ENCODE measurements at regions not wholly inside any gene's neighbourhood (a gene's known extent, or its start where the extent isn't known, plus 50 kb on each side); places are given as distances from the start of the nearest gene placed in this dataset.

- H3K4me2 ChIP-seq (ENCODE audit: insufficient read depth, low read length): no peak overlapping the region
- no peaks in the 10 kb centered on the region for H3K27me3 ChIP-seq (ENCODE audit: insufficient read depth, low read length, poor library complexity)
- ATAC-seq (ENCODE audit: insufficient read depth, low read depth) (no peak), DNase-seq (no peak)
- no peak overlapping the region for H2AFZ ChIP-seq (ENCODE audit: low read depth, low read length)
- H3K4me1 ChIP-seq (ENCODE audit: insufficient read depth, low read length): no peaks in the 10 kb centered on the region
- no peak overlapping the region for H3K9ac ChIP-seq (ENCODE audit: low read depth, low read length)
- no peaks in the 10 kb centered on the region for H3K36me3 ChIP-seq (ENCODE audit: insufficient read depth, low read length)
- no peaks in the 10 kb centered on the region for H3K9me3 ChIP-seq (ENCODE audit: insufficient read depth, low read length, severe bottlenecking)
- H3K79me2 ChIP-seq (ENCODE audit: insufficient read depth, low read length): no peaks in the 10 kb centered on the region
- no peak overlapping the region for H3K27ac ChIP-seq (ENCODE audit: low read length)
- TF ChIP-seq EZH2 (IDR thresholded peaks at IDR 0.05; ENCODE audit: borderline replicate concordance, low read depth, low read length, severe bottlenecking): no peak
- TF ChIP-seq, protein P1, sequence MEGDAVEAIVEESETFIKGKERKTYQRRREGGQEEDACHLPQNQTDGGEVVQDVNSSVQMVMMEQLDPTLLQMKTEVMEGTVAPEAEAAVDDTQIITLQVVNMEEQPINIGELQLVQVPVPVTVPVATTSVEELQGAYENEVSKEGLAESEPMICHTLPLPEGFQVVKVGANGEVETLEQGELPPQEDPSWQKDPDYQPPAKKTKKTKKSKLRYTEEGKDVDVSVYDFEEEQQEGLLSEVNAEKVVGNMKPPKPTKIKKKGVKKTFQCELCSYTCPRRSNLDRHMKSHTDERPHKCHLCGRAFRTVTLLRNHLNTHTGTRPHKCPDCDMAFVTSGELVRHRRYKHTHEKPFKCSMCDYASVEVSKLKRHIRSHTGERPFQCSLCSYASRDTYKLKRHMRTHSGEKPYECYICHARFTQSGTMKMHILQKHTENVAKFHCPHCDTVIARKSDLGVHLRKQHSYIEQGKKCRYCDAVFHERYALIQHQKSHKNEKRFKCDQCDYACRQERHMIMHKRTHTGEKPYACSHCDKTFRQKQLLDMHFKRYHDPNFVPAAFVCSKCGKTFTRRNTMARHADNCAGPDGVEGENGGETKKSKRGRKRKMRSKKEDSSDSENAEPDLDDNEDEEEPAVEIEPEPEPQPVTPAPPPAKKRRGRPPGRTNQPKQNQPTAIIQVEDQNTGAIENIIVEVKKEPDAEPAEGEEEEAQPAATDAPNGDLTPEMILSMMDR (IDR thresholded peaks at IDR 0.05; ENCODE audit: borderline replicate concordance, extremely low read depth, low read length, poor library complexity, severe bottlenecking): no peak
- no peaks in the 10 kb centered on the region for H4K20me1 ChIP-seq (ENCODE audit: insufficient read depth, low read length)
- H3K4me3 ChIP-seq (ENCODE audit: low read depth in 1 of 2, low read length in 2 of 2): no peak overlapping the region
Observed at GRCh38 chr2:14923820-14924580, 291.5 kb downstream of the LRATD1 start.

DNA sequence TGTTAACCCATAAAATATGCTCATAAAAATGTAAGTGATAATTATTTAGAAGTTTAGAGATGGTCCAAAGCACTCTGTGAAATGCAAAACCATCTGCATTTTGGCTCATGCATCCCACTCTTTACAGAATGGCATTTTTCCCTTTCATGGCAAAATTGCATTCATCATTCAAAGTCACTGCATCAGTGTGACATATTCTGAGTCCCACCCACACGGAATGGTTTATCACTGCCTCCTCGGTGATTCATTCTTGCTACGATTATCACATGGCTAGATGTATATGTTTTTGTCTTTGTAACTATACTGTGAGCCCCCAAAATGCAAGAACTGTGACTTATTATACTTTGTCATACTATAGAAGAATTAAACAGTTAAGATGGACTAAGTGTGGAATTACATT is 293.0 kb downstream of the LRATD1 start:
- TF ChIP-seq, protein P1 (IDR thresholded peaks at IDR 0.05; ENCODE audit: borderline replicate concordance, extremely low read depth, low read length, poor library complexity, severe bottlenecking): no peak
- no peak for TF ChIP-seq EZH2 (IDR thresholded peaks at IDR 0.05; ENCODE audit: borderline replicate concordance, low read depth, low read length, severe bottlenecking)
- Histone ChIP-seq H3K27ac (ENCODE audit: low read length) (no peak overlapping the region), H3K9me3 (ENCODE audit: insufficient read depth, low read length, severe bottlenecking) (no peaks in the 10 kb centered on the region), H3K79me2 (ENCODE audit: insufficient read depth, low read length) (no peaks in the 10 kb centered on the region), H3K27me3 (ENCODE audit: insufficient read depth, low read length, poor library complexity) (no peaks in the 10 kb centered on the region), H3K4me3 (ENCODE audit: low read depth in 1 of 2, low read length in 2 of 2) (no peak overlapping the region), H3K4me2 (ENCODE audit: insufficient read depth, low read length) (no peak overlapping the region), H4K20me1 (ENCODE audit: insufficient read depth, low read length) (no peaks in the 10 kb centered on the region), H3K9ac (ENCODE audit: low read depth, low read length) (no peak overlapping the region), H3K36me3 (ENCODE audit: insufficient read depth, low read length) (no peaks in the 10 kb centered on the region), H2AFZ (ENCODE audit: low read depth, low read length) (no peak overlapping the region), H3K4me1 (ENCODE audit: insufficient read depth, low read length) (no peaks in the 10 kb centered on the region)
- DNase-seq: no peak
- ATAC-seq (ENCODE audit: insufficient read depth, low read depth): no peak

- TF ChIP-seq, protein P1 (IDR thresholded peaks at IDR 0.05; ENCODE audit: borderline replicate concordance, extremely low read depth, low read length, poor library complexity, severe bottlenecking): no peak
- TF ChIP-seq EZH2 (IDR thresholded peaks at IDR 0.05; ENCODE audit: borderline replicate concordance, low read depth, low read length, severe bottlenecking): no peak
- no peak overlapping the region for H2AFZ ChIP-seq (ENCODE audit: low read depth, low read length)
- no peaks in the 10 kb centered on the region for H3K27me3 ChIP-seq (ENCODE audit: insufficient read depth, low read length, poor library complexity)
- H3K4me2 ChIP-seq (ENCODE audit: insufficient read depth, low read length): no peak overlapping the region
- no peaks in the 10 kb centered on the region for H3K4me1 ChIP-seq (ENCODE audit: insufficient read depth, low read length)
- no peaks in the 10 kb centered on the region for H3K9me3 ChIP-seq (ENCODE audit: insufficient read depth, low read length, severe bottlenecking)
- no peaks in the 10 kb centered on the region for H4K20me1 ChIP-seq (ENCODE audit: insufficient read depth, low read length)
- DNase-seq: no peak
- no peaks in the 10 kb centered on the region for H3K79me2 ChIP-seq (ENCODE audit: insufficient read depth, low read length)
- ATAC-seq (ENCODE audit: insufficient read depth, low read depth): no peak
- no peak overlapping the region for H3K27ac ChIP-seq (ENCODE audit: low read length)
- no peak overlapping the region for H3K9ac ChIP-seq (ENCODE audit: low read depth, low read length)
- H3K36me3 ChIP-seq (ENCODE audit: insufficient read depth, low read length): no peaks in the 10 kb centered on the region
- no peak overlapping the region for H3K4me3 ChIP-seq (ENCODE audit: low read depth in 1 of 2, low read length in 2 of 2)
Observed at GRCh38 chr2:14927021-14927564, 294.6 kb downstream of the LRATD1 start.
